ENCODE measurements at regions not wholly inside any gene's neighbourhood (a gene's known extent, or its start where the extent isn't known, plus 50 kb on each side); places are given as distances from the start of the nearest gene placed in this dataset.

- no peak for DNase-seq
- Mint-ChIP-seq H3K36me3 (no peaks in the 10 kb centered on the region), H3K4me3 (no peak overlapping the region), H3K4me1 (no peaks in the 10 kb centered on the region), H3K27me3 (ENCODE audit: low read depth in 3 of 3) (no peaks in the 10 kb centered on the region), H3K9me3 (no peaks in the 10 kb centered on the region), H3K27ac (no peak overlapping the region)
Observed at GRCh38 chr2:62447411-62447810, 58.6 kb downstream of the TMEM17 start.

DNA sequence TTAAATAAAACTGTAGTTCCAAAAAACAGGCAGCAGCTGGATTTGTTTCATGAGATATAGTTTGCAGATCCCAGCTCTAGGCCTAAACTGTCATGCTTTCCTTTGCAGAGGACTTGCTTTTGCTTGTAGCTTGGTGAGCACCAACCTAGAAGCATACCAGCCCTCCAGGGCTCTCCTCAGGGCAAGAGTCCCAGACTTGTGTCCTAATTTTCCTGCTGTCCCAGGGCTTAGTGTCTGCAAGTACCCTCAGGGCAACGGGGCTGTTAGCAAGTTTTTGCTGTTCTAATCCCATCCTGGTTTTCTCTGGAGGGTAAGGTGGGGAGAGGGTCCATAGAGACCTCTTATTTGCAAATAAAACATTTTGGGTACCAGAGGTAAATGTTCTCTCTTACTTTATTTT lies 59.5 kb downstream of the TMEM17 start:
- Mint-ChIP-seq H3K36me3 (no peaks in the 10 kb centered on the region), H3K9me3 (no peaks in the 10 kb centered on the region)

GRCh38 chr2:62443886-62444285 lies 62.1 kb downstream of the TMEM17 start:
- H3K27me3 Mint-ChIP-seq (ENCODE audit: low read depth in 3 of 3) = peaks cover 0 to 2% (median 0%) of the 10 kb centered on the region in 3 donors
- no peak overlapping the region for H3K27ac Mint-ChIP-seq
- no peaks in the 10 kb centered on the region for H3K36me3 Mint-ChIP-seq
- H3K4me1 Mint-ChIP-seq = no peaks in the 10 kb centered on the region
- no peaks in the 10 kb centered on the region for H3K9me3 Mint-ChIP-seq
- DNase-seq = no peak
- H3K4me3 Mint-ChIP-seq = no peak overlapping the region

More for the DNA sequence above, 59.5 kb downstream of the TMEM17 start:
- Mint-ChIP-seq H3K4me3 (no peak overlapping the region), H3K27ac (no peak overlapping the region), H3K27me3 (ENCODE audit: low read depth in 3 of 3) (no peaks in the 10 kb centered on the region), H3K4me1 (no peaks in the 10 kb centered on the region)
- DNase-seq = no peak

DNA sequence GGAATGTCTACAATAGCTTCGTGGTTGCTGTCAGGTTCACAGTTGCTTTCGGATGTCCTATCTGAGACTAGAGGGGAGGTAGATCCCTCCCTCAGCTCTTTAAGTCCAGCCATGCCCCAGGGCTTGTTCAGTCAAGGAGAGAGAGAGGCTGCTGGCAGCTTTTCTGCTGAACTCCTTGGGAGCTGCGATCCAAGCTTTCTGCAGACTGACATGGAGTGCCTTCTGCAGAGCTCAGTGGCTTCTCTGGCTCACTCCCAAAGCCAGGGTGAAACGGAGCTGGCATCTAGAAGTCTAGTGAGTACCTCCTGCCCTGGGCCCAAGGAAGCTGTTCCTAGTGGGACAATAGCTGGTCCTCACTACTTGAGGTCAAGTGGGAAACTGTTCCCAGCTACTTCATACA lies 62.5 kb downstream of the TMEM17 start:
- Mint-ChIP-seq H3K9me3 (no peaks in the 10 kb centered on the region), H3K27me3 (ENCODE audit: low read depth in 3 of 3) (peaks cover 0 to 2% (median 0%) of the 10 kb centered on the region in 3 donors), H3K27ac (no peak overlapping the region), H3K36me3 (no peaks in the 10 kb centered on the region), H3K4me1 (no peaks in the 10 kb centered on the region), H3K4me3 (no peak overlapping the region)
- no peak for DNase-seq

DNA sequence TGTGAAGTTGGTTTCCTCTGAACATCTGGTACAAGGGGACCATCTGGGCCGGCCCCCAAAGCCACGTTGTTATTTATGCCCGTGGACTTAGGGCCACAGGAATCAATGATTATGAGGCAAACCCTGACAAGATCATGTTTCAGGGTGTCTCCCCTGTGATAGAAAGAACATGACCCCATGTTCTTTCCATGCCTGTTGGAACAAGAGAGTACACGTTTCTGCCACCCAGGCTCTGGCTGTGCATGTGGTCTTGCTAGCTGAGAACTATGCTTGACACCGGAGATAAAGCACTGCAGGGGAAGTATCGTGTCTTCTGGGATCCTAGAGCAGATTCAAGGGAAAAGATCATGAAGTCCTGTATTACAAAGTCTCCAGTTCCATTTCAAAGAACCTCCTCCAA lies 64.2 kb downstream of the TMEM17 start:
- no peaks in the 10 kb centered on the region for H3K9me3 Mint-ChIP-seq
- H3K27me3 Mint-ChIP-seq (ENCODE audit: low read depth in 3 of 3) = peaks cover 0 to 4% (median 0%) of the 10 kb centered on the region in 3 donors
- H3K36me3 Mint-ChIP-seq = no peaks in the 10 kb centered on the region
- H3K4me1 Mint-ChIP-seq = no peaks in the 10 kb centered on the region
- no peak overlapping the region for H3K4me3 Mint-ChIP-seq
- no peak for DNase-seq
- no peak overlapping the region for H3K27ac Mint-ChIP-seq

GRCh38 chr2:62441421-62441820 lies 64.6 kb downstream of the TMEM17 start:
- H3K36me3 Mint-ChIP-seq = no peaks in the 10 kb centered on the region
- no peak for DNase-seq
- H3K9me3 Mint-ChIP-seq = no peaks in the 10 kb centered on the region
- H3K27me3 Mint-ChIP-seq (ENCODE audit: low read depth in 3 of 3) = peaks cover 0 to 4% (median 0%) of the 10 kb centered on the region in 3 donors
- no peak overlapping the region for H3K4me3 Mint-ChIP-seq
- H3K4me1 Mint-ChIP-seq = no peaks in the 10 kb centered on the region
- no peak overlapping the region for H3K27ac Mint-ChIP-seq

DNA sequence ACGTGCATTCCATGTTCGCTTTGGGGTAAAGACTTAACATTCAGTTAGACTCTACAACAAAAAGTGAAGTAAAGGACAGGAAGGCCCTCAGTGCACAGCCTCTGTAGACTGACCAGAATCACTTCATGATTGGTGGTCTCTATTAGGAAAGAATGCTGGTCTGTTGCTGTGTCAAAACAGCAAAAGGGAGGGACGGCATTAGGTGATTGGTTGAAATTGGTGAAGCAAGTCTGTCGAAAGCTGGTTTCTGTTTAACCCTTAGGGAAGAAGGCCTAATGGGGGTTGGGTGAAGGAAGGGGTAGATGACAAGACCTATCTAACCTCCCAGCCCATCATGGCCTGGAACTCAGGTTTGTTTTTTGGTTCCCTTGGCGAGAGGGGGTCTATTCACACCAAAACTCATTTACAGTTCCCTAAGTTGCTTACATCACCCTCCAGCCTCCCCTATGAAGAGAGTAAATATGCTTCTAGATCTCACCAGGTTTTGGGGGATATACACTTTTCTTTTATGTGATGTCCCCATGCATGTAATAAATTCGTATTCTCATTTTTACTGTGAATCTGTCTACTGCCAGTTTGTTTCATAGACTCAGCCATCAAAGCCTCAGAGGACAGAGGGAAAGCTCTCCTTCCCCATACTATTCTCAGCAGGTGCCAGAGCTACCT lies 65.6 kb downstream of the TMEM17 start:
- H3K27ac Mint-ChIP-seq = no peak overlapping the region
- H3K36me3 Mint-ChIP-seq = no peaks in the 10 kb centered on the region
- H3K4me3 Mint-ChIP-seq = no peak overlapping the region
- H3K9me3 Mint-ChIP-seq = no peaks in the 10 kb centered on the region
- H3K4me1 Mint-ChIP-seq = no peaks in the 10 kb centered on the region
- peaks cover 0 to 4% (median 1%) of the 10 kb centered on the region in 3 donors for H3K27me3 Mint-ChIP-seq (ENCODE audit: low read depth in 3 of 3)
- no peak for DNase-seq

GRCh38 chr2:62439425-62439824 lies 66.6 kb downstream of the TMEM17 start:
- peaks cover 0 to 6% (median 1%) of the 10 kb centered on the region in 3 donors for H3K27me3 Mint-ChIP-seq (ENCODE audit: low read depth in 3 of 3)
- H3K4me1 Mint-ChIP-seq = no peaks in the 10 kb centered on the region
- H3K4me3 Mint-ChIP-seq = no peak overlapping the region
- no peaks in the 10 kb centered on the region for H3K9me3 Mint-ChIP-seq
- no peaks in the 10 kb centered on the region for H3K36me3 Mint-ChIP-seq
- DNase-seq = no peak
- H3K27ac Mint-ChIP-seq = no peak overlapping the region

DNA sequence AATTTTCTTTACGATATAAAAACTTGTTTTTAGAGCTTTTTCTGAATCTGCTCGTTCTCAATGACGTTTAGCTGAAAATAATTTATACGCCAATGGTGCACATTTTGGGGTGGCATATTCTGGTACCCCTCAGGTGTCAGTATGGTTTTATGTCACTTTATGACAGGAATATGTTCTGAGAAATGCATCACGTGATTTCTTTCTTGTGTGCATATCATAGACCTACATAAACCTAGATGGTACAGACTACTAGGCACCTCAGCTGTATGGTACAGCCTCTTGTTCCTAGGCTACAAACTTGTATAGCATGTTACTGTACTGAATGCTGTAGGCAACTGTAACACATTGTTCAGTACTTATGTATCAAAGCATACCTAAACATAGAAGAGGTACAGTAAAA lies 68.2 kb downstream of the TMEM17 start:
- H3K9me3 Mint-ChIP-seq = no peaks in the 10 kb centered on the region
- no peak overlapping the region for H3K4me3 Mint-ChIP-seq
- H3K4me1 Mint-ChIP-seq = no peaks in the 10 kb centered on the region
- no peak overlapping the region for H3K27ac Mint-ChIP-seq
- H3K36me3 Mint-ChIP-seq = no peaks in the 10 kb centered on the region
- DNase-seq = no peak
- H3K27me3 Mint-ChIP-seq (ENCODE audit: low read depth in 3 of 3) = peaks cover 0 to 6% (median 1%) of the 10 kb centered on the region in 3 donors

GRCh38 chr2:62435720-62436119 lies 70.3 kb downstream of the TMEM17 start:
- Mint-ChIP-seq H3K9me3 (no peaks in the 10 kb centered on the region), H3K27me3 (ENCODE audit: low read depth in 3 of 3) (peaks cover 0 to 6% (median 1%) of the 10 kb centered on the region in 3 donors), H3K4me1 (no peaks in the 10 kb centered on the region), H3K27ac (no peak overlapping the region), H3K36me3 (no peaks in the 10 kb centered on the region), H3K4me3 (no peak overlapping the region)
- no peak for DNase-seq

DNA sequence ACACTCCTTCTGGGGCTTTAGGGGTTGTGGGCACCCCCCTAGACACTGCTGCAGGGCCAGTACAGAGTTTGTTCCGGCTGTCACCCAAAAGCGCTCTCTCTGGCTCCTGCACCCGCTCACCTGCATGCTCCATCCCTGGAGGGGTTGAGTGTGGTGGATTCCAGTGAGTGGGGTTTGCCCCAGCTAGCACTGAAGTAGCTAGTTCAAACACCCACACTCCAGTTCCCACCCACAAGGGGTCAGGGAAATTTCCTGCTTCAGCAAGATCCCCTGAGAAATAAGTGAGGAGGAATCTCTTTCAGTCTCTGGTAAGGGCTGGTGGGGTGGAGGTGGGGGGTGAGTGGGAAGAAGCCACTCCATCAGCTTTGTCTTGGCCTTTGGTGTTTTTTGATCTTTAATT lies 73.6 kb downstream of the TMEM17 start:
- no peaks in the 10 kb centered on the region for H3K36me3 Mint-ChIP-seq
- no peaks in the 10 kb centered on the region for H3K4me1 Mint-ChIP-seq
- H3K27ac Mint-ChIP-seq = no peak overlapping the region
- H3K27me3 Mint-ChIP-seq (ENCODE audit: low read depth in 3 of 3) = peaks cover 0 to 4% (median 1%) of the 10 kb centered on the region in 3 donors
- no peak overlapping the region for H3K4me3 Mint-ChIP-seq
- no peaks in the 10 kb centered on the region for H3K9me3 Mint-ChIP-seq
- DNase-seq = no peak

DNA sequence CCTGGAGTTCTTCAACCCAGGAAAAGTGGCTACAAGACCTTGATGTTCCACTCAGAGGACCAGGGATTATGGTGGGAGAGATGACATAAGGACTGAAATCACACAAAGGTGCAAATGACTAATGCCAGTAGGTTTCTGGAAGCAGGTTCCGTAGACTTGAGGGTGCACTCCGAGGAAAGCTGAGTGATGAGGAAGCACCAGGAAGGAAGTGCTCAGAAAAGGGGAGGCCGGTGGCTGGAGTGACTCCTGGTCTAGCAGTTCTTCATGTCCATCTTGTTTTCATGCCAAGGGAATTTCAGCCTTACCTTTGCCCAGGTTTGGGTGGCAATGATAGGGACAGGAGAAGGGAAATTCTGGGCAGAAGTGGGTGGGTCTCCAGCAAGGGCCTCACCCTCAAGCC lies 74.5 kb downstream of the TMEM17 start:
- no peak for DNase-seq
- H3K4me3 Mint-ChIP-seq = no peak overlapping the region

DNA sequence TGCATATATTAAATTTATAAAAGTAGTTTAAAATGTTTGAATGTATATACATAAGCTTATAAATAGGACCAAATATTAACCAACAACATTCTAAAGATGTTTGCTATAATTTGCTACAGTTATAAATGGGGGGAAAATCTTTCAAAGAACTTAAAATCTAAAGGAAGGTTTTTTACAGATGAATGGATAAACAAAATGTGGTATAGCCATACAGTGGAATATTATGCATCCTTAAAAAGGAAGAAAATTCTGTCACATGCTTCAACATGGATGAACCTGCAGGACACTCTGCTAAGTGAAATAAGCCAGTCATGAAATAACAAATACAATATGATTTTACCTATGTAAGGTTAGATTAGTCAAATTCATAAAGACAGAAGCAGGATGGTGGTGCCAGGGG lies 75.8 kb downstream of the TMEM17 start:
- Mint-ChIP-seq H3K27me3 (ENCODE audit: low read depth in 3 of 3) (peaks cover 0 to 2% (median 2%) of the 10 kb centered on the region in 3 donors), H3K27ac (peak overlapping the region in 1 of 6 donors; percentile 37), H3K4me1 (no peaks in the 10 kb centered on the region), H3K36me3 (no peaks in the 10 kb centered on the region), H3K9me3 (no peaks in the 10 kb centered on the region), H3K4me3 (no peak overlapping the region)
- no peak for DNase-seq

More for the DNA sequence above, 74.5 kb downstream of the TMEM17 start:
- H3K27ac Mint-ChIP-seq = no peak overlapping the region
- no peaks in the 10 kb centered on the region for H3K36me3 Mint-ChIP-seq
- no peaks in the 10 kb centered on the region for H3K9me3 Mint-ChIP-seq
- no peaks in the 10 kb centered on the region for H3K4me1 Mint-ChIP-seq
- peaks cover 0 to 3% (median 2%) of the 10 kb centered on the region in 3 donors for H3K27me3 Mint-ChIP-seq (ENCODE audit: low read depth in 3 of 3)

GRCh38 chr2:62427146-62427545 lies 78.8 kb downstream of the TMEM17 start:
- H3K4me3 Mint-ChIP-seq = no peak overlapping the region
- no peak for DNase-seq
- peaks cover 0 to 5% (median 0%) of the 10 kb centered on the region in 3 donors for H3K27me3 Mint-ChIP-seq (ENCODE audit: low read depth in 3 of 3)
- H3K9me3 Mint-ChIP-seq = no peaks in the 10 kb centered on the region
- H3K27ac Mint-ChIP-seq = no peak overlapping the region
- no peaks in the 10 kb centered on the region for H3K36me3 Mint-ChIP-seq
- H3K4me1 Mint-ChIP-seq = no peaks in the 10 kb centered on the region

All from immature natural killer cell (primary cell).